Stimulated activated CD4-positive, alpha-beta T cell treated with anti-CD3 and anti-CD28 coated beads, Interleukin-4, amount 100 ng/mL, for 1 hour (primary cell): ENCODE measurements at regions not wholly inside any gene's neighbourhood (a gene's known extent, or its start where the extent isn't known, plus 50 kb on each side); places are given as distances from the start of the nearest gene placed in this dataset.
"Not testable (repeated sequence)": the region's sequence is repeated elsewhere in the genome, so short reads cannot be mapped to it uniquely, and the experiment has no call there.

Experiments
- DNase-seq: peaks from one replicate; pipeline ENCODE4 v3.0.0-alpha.2; 2020

GRCh38 chr16:64718486-64718885 lies 403.4 kb downstream of the CDH11 start:
- no peak for DNase-seq

GRCh38 chr16:64717871-64718270 lies 404.0 kb downstream of the CDH11 start:
- no peak for DNase-seq

GRCh38 chr16:64715624-64716023 lies 406.2 kb downstream of the CDH11 start:
- no peak for DNase-seq

GRCh38 chr16:64712026-64712425 lies 409.8 kb downstream of the CDH11 start:
- DNase-seq, result no peak

GRCh38 chr16:64711596-64711995 lies 410.3 kb downstream of the CDH11 start:
- DNase-seq, result no peak

GRCh38 chr16:64711026-64711425 lies 410.8 kb downstream of the CDH11 start:
- DNase-seq, result no peak

- DNase-seq, result no peak
These were observed 416.4 kb downstream of the CDH11 start for GRCh38 chr16:64705443-64705842.

- DNase-seq, result no peak
These were observed 417.5 kb downstream of the CDH11 start for GRCh38 chr16:64704386-64704785.

GRCh38 chr16:64702415-64702814 lies 419.4 kb downstream of the CDH11 start:
- DNase-seq, result no peak

GRCh38 chr16:64700628-64701027 lies 421.2 kb downstream of the CDH11 start:
- DNase-seq, result no peak

- no peak for DNase-seq
These were observed 425.0 kb downstream of the CDH11 start for GRCh38 chr16:64696866-64697265.

GRCh38 chr16:64695684-64696083 lies 426.2 kb downstream of the CDH11 start:
- DNase-seq, result no peak

GRCh38 chr16:64693946-64694345 lies 427.9 kb downstream of the CDH11 start:
- DNase-seq, result no peak

GRCh38 chr16:64687786-64688185 lies 434.1 kb downstream of the CDH11 start:
- no peak for DNase-seq

- no peak for DNase-seq
These were observed 434.7 kb downstream of the CDH11 start for GRCh38 chr16:64687123-64687522.

GRCh38 chr16:64679976-64680690 lies 441.7 kb downstream of the CDH11 start:
- no peak for DNase-seq

GRCh38 chr16:64669573-64669972 lies 452.3 kb downstream of the CDH11 start:
- no peak for DNase-seq

GRCh38 chr16:64667334-64667877 lies 454.5 kb downstream of the CDH11 start:
- DNase-seq, result no peak

- not testable (repeated sequence) for DNase-seq
These were observed 459.6 kb downstream of the CDH11 start for GRCh38 chr16:64662312-64662711.

GRCh38 chr16:64659866-64660265 lies 462.0 kb downstream of the CDH11 start:
- DNase-seq, result no peak

GRCh38 chr16:64657316-64658011 lies 464.4 kb downstream of the CDH11 start:
- no peak for DNase-seq

GRCh38 chr16:64656471-64656870 lies 465.4 kb downstream of the CDH11 start:
- no peak for DNase-seq

- DNase-seq, result no peak
These were observed 467.7 kb downstream of the CDH11 start for GRCh38 chr16:64654178-64654577.

- no peak for DNase-seq
These were observed 473.6 kb downstream of the CDH11 start for GRCh38 chr16:64648282-64648681.
